Stimulated activated effector memory CD8-positive, alpha-beta T cell treated with anti-CD3 and anti-CD28 coated beads, Interleukin-12 subunit alpha, Interleukin-12 subunit beta, amount 100 ng/mL, for 72 hours (primary cell): ENCODE measurements at regions not wholly inside any gene's neighbourhood (a gene's known extent, or its start where the extent isn't known, plus 50 kb on each side); places are given as distances from the start of the nearest gene placed in this dataset.

Experiments
- ATAC-seq: fragments of 150-1000 bp; cut with Tn5 transposase; 2 replicates; pipeline ENCODE4 v1.10.0; 2021
- DNase-seq, 2 donors: peaks; one replicate each; pipeline ENCODE4 v3.0.0; 2021 to 2022; ENCODE audit warnings: low spot score in 2 of 2
- H3K27ac Mint-ChIP-seq: one replicate; pipeline ENCODE4 v1.8.0; 2022; ENCODE audit warnings: mild to moderate bottlenecking, mixed read lengths
- H3K36me3 Mint-ChIP-seq: one replicate; pipeline ENCODE4 v1.8.0; 2022; ENCODE audit warnings: mild to moderate bottlenecking, mixed read lengths
- H3K4me1 Mint-ChIP-seq: one replicate; pipeline ENCODE4 v1.8.0; 2022; ENCODE audit warnings: mixed read lengths
- H3K4me3 Mint-ChIP-seq: one replicate; pipeline ENCODE4 v1.8.0; 2022; ENCODE audit warnings: mild to moderate bottlenecking, mixed read lengths
- H3K9me3 Mint-ChIP-seq: one replicate; pipeline ENCODE4 v1.8.0; 2022; ENCODE audit warnings: mixed read lengths

DNA sequence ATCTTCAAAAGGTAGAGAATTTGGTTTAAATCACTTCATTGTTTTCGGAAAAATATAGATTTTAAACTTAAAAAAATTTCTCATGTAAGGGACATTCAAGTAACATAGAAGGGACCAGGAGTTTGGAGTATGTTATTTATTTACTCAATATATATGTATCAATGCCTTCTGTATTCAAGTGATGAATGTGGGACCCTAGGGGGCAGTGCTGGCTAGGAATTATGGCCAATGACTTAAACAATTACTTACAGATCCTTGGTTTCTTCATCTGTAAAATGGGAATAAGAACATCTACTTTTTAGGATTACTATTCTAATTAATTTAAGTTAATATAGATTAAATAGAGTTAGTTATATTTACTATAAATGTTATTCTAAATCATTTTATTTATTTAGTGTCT is 886.3 kb upstream of the RBFOX1 start:
- ATAC-seq: no peak
- DNase-seq: no peak
- H3K27ac Mint-ChIP-seq: no peak overlapping the region
- H3K9me3 Mint-ChIP-seq: peaks cover 7% of the 10 kb centered on the region
- no peak overlapping the region for H3K4me3 Mint-ChIP-seq
- H3K36me3 Mint-ChIP-seq: no peaks in the 10 kb centered on the region
- no peaks in the 10 kb centered on the region for H3K4me1 Mint-ChIP-seq

DNA sequence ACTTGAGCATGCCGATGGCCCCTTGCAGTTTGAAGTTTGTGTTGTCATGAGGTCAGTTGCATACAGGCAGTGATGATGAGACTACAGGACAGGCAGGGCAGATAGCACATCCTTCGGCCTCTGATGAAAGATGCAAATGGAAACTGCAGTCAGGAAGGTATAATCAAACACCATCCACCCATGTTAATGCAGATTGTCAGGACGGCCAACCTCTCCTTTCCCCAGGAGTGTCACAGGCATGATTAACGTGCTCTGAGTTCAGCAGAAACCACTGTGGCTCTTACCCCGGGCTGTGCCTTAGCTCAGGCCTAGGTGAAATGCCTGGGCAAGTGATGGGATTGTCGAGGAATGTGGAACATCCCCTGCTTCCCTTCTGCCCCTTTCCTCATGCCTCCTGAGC is 893.5 kb upstream of the RBFOX1 start:
- Mint-ChIP-seq H3K4me3 (no peak overlapping the region), H3K9me3 (peaks cover 18% of the 10 kb centered on the region), H3K4me1 (no peaks in the 10 kb centered on the region), H3K27ac (no peak overlapping the region), H3K36me3 (no peaks in the 10 kb centered on the region)
- no peak for DNase-seq
- no peak for ATAC-seq

DNA sequence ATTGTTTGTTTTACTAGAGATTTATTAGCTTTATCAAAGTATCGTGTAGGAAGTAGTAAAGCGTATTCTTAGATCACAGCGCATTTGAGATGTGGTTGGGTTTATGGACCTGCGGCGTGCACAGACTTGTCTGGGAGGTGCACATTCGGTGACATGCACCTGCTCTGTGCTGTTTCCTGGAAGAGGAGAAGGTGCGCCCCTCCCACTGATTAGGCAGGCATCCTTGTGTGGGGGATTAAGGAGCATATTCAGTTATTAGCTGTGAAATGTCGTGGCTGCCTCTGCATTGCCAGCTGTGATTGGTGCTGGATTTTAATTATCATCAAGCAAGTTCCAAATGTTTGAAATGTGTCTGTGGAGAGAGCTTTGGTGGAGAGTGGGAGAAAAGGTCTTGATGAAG is 903.8 kb upstream of the RBFOX1 start:
- Mint-ChIP-seq H3K4me3 (no peak overlapping the region), H3K4me1 (no peaks in the 10 kb centered on the region), H3K9me3 (peaks cover 16% of the 10 kb centered on the region), H3K36me3 (no peaks in the 10 kb centered on the region), H3K27ac (no peak overlapping the region)
- ATAC-seq (no peak), DNase-seq (no peak)

DNA sequence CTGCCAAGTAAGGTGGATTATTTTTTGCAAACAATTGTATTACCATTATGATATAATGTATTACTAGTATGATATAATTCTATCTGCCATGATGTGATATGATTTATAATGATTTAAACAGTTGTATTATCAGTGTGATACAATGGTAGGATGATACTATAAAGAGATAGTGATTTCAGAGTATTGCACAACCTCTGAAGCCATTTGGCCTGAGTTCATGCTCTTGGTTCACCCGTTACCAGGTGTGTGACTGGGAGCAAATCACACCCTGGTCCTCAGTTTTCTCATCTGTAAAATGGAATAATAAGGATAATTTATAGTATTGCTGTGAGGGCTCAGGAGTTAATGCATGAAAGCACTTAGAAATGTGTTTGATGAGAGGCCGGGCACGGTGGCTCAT is 905.0 kb upstream of the RBFOX1 start:
- Mint-ChIP-seq H3K4me3 (no peak overlapping the region), H3K36me3 (no peaks in the 10 kb centered on the region)
- no peak for ATAC-seq

DNA sequence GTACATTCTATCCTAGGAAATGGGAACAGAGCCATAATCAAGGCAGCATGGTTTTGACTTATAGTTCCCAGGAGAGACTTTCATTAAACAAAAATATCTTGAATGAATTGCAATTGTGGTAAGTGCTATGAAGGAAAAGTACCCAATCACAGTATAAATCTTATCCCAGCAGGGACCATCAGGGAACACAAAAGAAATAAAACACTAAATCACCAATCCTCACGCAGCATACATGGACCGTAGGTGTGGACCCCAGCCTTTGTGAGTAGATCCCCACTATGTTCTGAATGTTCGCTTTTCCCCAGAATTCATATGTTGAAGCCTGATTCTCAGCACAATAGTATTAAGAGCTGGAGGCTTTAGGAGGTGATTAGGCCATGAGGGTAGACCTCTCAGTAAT is 925.0 kb upstream of the RBFOX1 start:
- no peak for ATAC-seq
- Mint-ChIP-seq H3K36me3 (no peaks in the 10 kb centered on the region), H3K27ac (no peak overlapping the region), H3K9me3 (peaks cover 10% of the 10 kb centered on the region), H3K4me1 (no peaks in the 10 kb centered on the region), H3K4me3 (no peak overlapping the region)
- no peak for DNase-seq

More for the DNA sequence above, 905.0 kb upstream of the RBFOX1 start:
- Mint-ChIP-seq H3K4me1 (no peaks in the 10 kb centered on the region), H3K27ac (no peak overlapping the region), H3K9me3 (peaks cover 16% of the 10 kb centered on the region)
- no peak for DNase-seq

DNA sequence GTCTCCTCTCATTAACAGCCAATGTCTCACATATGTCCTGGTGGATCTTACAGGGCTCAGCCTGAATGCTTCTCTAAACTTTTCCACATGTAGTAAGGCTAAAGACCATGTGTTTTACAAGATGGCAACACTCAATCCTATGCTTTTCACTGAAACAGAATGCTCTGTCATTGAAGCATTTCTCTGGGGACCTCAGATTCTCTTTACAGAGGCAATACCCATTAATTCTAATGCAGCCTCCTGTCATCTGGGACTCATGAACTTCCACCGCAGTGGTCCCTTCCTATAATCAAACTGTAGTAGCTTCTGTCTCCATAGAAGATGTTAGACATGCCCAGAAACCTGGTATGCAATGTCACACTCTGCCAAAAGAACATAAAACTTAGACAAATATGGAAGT is 926.6 kb upstream of the RBFOX1 start:
- no peak overlapping the region for H3K4me3 Mint-ChIP-seq
- peaks cover 10% of the 10 kb centered on the region for H3K9me3 Mint-ChIP-seq
- H3K27ac Mint-ChIP-seq: no peak overlapping the region
- no peak for ATAC-seq
- no peak for DNase-seq
- no peaks in the 10 kb centered on the region for H3K36me3 Mint-ChIP-seq
- H3K4me1 Mint-ChIP-seq: no peaks in the 10 kb centered on the region

DNA sequence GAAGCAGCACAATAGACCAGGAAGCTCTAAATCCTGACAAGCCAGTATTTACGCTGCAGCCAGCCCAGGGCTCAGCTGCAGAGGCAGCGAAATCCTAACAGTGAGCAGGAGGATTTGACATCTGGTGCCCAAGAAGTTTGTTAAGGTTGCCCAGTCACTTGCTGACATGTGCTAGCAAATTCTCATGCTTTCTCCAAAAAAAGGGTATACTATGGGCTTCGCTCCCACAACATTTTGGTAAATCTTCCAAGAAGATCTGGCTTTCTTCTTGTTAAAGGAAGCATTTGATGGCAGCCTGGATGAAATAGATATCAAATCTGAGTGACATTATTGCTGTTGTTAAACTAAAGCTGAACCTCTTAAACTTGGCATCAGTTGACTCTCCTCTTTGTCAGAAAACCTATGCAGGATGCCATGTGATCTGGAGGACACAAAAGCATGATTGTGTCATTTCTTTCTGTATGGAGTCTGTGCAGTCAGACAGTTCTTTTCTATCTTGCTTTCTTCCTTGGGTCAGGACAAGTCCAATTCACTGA is 949.7 kb upstream of the RBFOX1 start:
- H3K36me3 Mint-ChIP-seq: no peaks in the 10 kb centered on the region
- H3K4me3 Mint-ChIP-seq: no peak overlapping the region
- ATAC-seq (no peak), DNase-seq (no peak)
- no peaks in the 10 kb centered on the region for H3K4me1 Mint-ChIP-seq
- H3K27ac Mint-ChIP-seq: no peak overlapping the region
- peaks cover 7% of the 10 kb centered on the region for H3K9me3 Mint-ChIP-seq

DNA sequence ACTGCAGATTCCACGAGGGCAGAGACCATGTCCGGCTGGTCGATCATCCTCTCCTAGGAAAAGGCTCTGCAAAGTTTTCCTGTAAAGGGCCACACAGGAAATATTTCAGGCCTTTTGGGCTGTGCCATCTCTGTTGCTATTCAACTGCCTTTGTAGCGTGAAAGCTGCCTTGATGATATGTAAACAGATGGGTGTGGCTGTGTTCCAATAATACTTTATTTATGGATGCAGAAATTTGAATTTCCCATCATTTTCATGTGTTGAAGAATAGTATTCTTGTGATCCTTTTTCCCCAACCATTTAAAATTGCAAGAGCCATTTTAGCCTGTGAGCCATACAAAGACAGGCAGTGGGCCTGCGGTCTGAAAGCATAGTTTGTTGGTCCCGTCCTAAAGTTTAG is 950.7 kb upstream of the RBFOX1 start:
- DNase-seq (no peak), ATAC-seq (no peak)
- H3K27ac Mint-ChIP-seq: no peak overlapping the region
- no peak overlapping the region for H3K4me3 Mint-ChIP-seq
- H3K9me3 Mint-ChIP-seq: peaks cover 7% of the 10 kb centered on the region
- H3K36me3 Mint-ChIP-seq: no peaks in the 10 kb centered on the region
- no peaks in the 10 kb centered on the region for H3K4me1 Mint-ChIP-seq

DNA sequence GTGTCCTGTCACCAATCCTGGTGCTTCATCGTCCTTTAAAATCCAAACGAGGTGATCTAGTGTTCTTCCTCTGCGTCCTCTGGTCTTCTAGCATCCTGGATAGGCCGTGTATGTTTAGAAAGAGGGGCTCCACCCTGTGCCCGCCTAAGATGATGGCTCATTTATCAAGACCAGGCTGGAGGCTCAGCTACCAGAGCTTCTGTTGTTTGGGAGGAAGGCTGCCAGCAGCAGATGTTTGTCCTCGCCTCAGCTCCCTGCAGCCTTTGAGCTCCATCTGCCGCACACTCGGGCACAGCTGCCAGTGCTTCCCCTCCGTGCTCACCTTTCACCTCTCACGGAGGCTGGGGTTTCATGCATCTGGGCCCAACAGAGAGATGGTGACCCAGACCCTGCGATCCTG is 954.7 kb upstream of the RBFOX1 start:
- Mint-ChIP-seq H3K36me3 (no peaks in the 10 kb centered on the region), H3K4me3 (no peak overlapping the region), H3K9me3 (peaks cover 3% of the 10 kb centered on the region), H3K27ac (no peak overlapping the region), H3K4me1 (no peaks in the 10 kb centered on the region)
- ATAC-seq: no peak
- no peak for DNase-seq

DNA sequence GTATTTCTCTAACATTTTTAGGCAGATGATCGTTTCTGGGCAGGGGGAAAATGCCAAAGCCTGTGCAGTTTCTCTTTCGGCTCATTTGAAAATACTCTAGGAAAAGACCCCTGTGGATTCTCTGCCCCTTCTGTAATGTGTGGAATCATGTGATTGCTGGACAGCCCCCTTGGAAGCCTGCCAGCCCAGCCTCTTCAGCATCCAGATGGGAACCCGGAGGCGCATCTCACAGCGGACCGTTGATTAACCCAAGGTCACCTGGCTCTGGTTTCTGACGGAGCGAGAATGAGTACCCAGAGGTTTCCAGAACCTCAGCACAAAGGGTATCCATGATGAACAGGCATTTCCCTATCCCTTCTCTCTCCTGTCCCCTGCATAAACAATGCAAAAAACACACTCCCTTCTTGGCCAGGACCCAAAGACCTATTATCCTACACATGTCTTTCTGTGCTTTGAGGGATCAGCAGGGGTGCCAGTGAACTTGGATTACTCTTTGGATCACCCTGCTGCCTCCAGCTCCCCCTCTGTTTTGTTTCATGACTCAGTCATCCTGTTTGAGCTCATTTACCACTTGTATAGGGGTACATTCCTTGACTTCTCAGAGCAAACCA is 957.1 kb upstream of the RBFOX1 start:
- ATAC-seq: no peak
- no peak overlapping the region for H3K4me3 Mint-ChIP-seq
- peaks cover 3% of the 10 kb centered on the region for H3K9me3 Mint-ChIP-seq
- no peak for DNase-seq
- H3K36me3 Mint-ChIP-seq: no peaks in the 10 kb centered on the region
- H3K27ac Mint-ChIP-seq: no peak overlapping the region
- no peaks in the 10 kb centered on the region for H3K4me1 Mint-ChIP-seq

DNA sequence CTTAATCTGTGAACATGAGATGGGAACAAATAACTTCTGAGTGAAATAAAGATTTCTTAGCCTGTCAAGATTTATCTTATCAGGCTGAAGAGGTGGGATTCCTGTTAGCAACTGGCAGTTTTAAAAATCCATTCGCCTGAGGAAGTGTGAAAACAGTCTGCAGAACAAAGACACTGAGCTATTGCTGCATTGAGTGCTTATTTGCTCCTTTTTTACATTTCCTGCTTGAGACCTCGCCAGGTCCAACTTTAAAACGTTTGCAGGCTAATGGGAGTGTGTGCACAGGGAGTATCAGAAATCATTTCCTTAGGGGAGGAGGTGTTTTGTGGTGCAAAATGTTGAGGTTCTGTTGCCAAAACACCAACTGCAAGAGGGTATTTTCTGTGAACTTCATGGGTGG is 957.8 kb upstream of the RBFOX1 start:
- no peaks in the 10 kb centered on the region for H3K4me1 Mint-ChIP-seq
- H3K4me3 Mint-ChIP-seq: no peak overlapping the region
- DNase-seq (no peak), ATAC-seq (no peak)
- H3K9me3 Mint-ChIP-seq: peaks cover 6% of the 10 kb centered on the region
- no peak overlapping the region for H3K27ac Mint-ChIP-seq
- no peaks in the 10 kb centered on the region for H3K36me3 Mint-ChIP-seq

DNA sequence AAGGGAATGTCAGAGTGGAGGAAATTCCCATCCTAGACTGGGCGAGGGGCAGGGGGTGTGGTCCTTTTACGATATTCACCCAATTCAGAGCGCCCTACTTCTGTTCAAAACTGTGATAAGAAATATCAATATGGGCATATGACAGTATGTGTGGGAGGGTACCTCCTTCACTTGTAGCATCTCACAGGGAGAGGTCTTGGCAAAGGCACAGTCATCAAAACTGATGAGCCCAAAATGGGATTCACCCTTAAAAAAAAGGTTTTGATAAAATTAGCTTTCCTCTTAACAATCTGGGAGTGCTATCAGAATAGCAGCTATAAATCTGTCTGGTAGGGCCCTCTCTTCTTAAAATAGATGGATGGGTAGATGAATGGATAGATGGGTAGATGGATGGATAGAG is 967.8 kb upstream of the RBFOX1 start:
- no peak for DNase-seq
- Mint-ChIP-seq H3K9me3 (peaks cover 13% of the 10 kb centered on the region), H3K4me1 (no peaks in the 10 kb centered on the region), H3K4me3 (no peak overlapping the region), H3K27ac (no peak overlapping the region), H3K36me3 (no peaks in the 10 kb centered on the region)
- no peak for ATAC-seq

DNA sequence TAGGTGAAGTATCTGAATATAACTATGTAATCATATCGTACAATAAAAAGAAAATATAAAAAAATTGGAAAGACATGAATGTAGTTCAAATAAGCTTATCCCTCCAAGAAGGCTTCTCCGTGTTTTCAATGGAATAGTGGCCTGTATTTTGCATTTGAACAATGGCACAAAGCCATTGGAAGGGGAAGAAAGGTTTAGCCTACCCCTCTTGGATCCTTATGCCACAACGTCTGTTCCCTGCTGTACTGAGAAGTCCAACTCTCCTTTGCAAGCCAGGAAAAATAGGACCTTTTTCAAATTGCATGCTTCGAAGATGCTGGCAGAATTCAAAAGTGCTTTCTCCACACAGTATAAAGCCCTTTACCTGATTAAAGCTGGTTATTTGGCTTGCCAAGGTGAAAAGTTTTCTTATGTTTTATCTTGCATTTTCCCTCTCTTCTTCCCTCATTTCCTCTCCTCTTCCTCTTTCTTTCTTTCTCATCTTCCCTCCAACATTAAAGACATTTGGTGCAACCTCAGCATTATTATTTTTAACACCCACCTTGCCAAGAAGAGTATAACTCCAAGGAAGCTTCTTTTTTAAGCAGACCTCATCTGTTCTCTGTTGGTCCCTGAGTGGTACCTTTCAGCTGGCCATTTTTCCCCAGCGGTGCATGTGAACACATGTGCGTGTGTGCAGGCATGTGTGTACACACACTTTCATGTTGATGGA is 968.6 kb upstream of the RBFOX1 start:
- no peak overlapping the region for H3K4me3 Mint-ChIP-seq
- H3K27ac Mint-ChIP-seq: no peak overlapping the region
- H3K4me1 Mint-ChIP-seq: no peaks in the 10 kb centered on the region
- ATAC-seq (no peak), DNase-seq (no peak)
- peaks cover 10% of the 10 kb centered on the region for H3K9me3 Mint-ChIP-seq
- H3K36me3 Mint-ChIP-seq: no peaks in the 10 kb centered on the region

DNA sequence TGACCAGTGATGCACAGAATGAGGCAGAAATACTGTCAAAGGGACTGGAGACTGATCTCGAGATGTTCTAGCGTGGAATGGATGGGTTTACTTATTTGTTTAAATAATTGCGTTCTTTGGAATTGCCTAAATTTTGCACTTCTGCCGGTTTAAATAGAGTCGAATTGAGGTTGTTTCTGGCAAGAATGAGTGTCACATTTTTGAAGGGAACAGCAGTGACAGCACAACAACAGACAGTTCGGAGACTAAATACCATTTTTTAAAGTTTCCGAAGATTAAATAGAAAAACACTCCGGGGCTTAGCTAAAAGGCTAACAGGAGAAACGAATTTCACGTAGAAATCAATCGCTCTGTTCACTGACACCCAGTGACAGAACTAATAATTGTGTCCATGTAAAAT is 969.2 kb upstream of the RBFOX1 start:
- no peak overlapping the region for H3K4me3 Mint-ChIP-seq
- H3K36me3 Mint-ChIP-seq: no peaks in the 10 kb centered on the region
- no peak overlapping the region for H3K27ac Mint-ChIP-seq
- peaks cover 7% of the 10 kb centered on the region for H3K9me3 Mint-ChIP-seq
- H3K4me1 Mint-ChIP-seq: no peaks in the 10 kb centered on the region
- DNase-seq: no peak
- no peak for ATAC-seq

DNA sequence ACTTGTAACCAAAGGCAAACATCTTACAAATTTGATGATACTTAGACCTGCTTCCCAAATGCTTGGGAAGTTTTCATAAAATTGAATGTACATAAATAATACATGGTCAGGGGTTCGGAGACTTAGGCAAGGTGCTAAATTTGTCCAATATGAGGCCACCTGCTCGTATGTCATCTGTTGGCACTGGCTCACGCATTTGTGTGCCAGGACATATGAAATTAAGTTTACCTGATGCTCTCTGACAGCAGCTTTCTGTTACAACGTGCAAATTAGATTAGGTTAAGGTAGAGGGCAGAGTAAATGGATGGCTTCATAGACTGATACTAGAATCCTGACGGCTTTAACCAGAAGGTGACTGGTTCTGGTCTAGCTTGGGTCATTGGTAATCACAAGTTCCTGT is 970.3 kb upstream of the RBFOX1 start:
- no peak for ATAC-seq

DNA sequence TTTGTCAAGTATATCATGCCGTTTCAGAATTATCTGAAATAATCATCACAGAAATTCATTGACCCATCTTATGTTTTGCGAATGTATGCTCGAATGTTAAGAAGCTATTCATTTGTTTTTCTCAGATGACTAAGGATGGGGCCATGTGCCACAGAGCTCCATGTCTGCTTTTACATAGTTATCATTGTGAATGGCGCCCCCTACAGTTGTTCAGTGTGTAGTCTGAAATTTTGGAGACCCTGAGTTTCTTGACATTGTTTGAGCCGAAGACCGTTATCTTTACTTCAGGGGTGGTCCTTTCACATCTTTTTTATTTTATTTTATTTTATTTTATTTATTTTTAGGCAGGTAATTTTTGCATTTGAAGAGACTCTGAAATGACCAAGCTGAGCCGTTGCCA is 972.0 kb upstream of the RBFOX1 start:
- Mint-ChIP-seq H3K9me3 (peaks cover 6% of the 10 kb centered on the region), H3K4me1 (no peaks in the 10 kb centered on the region), H3K36me3 (no peaks in the 10 kb centered on the region), H3K4me3 (no peak overlapping the region), H3K27ac (no peak overlapping the region)
- no peak for ATAC-seq
- no peak for DNase-seq

More for the DNA sequence above, 970.3 kb upstream of the RBFOX1 start:
- Mint-ChIP-seq H3K27ac (no peak overlapping the region), H3K4me1 (no peaks in the 10 kb centered on the region), H3K9me3 (peaks cover 6% of the 10 kb centered on the region), H3K4me3 (no peak overlapping the region), H3K36me3 (no peaks in the 10 kb centered on the region)
- DNase-seq: no peak
